Ovary (tissue), 3 donors: ENCODE measurements at regions not wholly inside any gene's neighbourhood (a gene's known extent, or its start where the extent isn't known, plus 50 kb on each side); places are given as distances from the start of the nearest gene placed in this dataset.

ENCODE experiments used
- EP300 ChIP-seq: sonication (generic); formaldehyde crosslinking; IDR thresholded peaks from one replicate; pipeline ENCODE4 v1.6.1; 2017; ENCODE audit warnings: antibody characterized with exemption
- POLR2A ChIP-seq: fragments of 450-650 bp; IDR thresholded peaks from one replicate; pipeline ENCODE4 v1.6.1; 2017; ENCODE audit warnings: antibody characterized with exemption, mild to moderate bottlenecking, moderate library complexity
- TF ChIP-seq, protein P1 (sequence below), 3 donors: fragments of 450-650 bp in 2 of 3; fragments of 200-600 bp in 1 of 3; IDR thresholded peaks; one replicate each; pipeline versions ENCODE4 v1.5.1 to v1.8.0; 2016 to 2022; ENCODE audit warnings: antibody characterized with exemption in 3 of 3, mild to moderate bottlenecking in 1 of 3
- donor health status: DM: no; HTN: no; CAD: no.

DNA sequence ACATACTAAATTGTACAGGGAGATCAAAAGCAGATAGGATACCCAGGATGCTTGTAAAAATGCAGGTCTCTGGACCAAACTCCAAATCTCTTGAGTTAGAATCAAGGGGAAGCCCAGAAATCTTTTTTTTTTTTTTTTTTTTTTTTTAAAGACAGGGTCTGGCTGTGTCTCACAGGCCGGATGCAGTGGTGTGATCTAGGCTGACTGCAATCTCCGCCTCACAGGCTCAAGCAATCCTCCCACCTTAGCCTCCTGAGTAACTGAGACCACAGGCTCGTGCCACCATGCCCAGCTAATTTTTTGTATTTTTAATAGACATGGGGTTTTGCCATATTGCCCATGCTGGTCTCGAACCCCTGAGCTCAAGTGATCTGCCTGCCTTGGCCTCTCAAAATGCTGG, 373.5 kb downstream of the SHQ1 start:
- TF ChIP-seq, protein P1, sequence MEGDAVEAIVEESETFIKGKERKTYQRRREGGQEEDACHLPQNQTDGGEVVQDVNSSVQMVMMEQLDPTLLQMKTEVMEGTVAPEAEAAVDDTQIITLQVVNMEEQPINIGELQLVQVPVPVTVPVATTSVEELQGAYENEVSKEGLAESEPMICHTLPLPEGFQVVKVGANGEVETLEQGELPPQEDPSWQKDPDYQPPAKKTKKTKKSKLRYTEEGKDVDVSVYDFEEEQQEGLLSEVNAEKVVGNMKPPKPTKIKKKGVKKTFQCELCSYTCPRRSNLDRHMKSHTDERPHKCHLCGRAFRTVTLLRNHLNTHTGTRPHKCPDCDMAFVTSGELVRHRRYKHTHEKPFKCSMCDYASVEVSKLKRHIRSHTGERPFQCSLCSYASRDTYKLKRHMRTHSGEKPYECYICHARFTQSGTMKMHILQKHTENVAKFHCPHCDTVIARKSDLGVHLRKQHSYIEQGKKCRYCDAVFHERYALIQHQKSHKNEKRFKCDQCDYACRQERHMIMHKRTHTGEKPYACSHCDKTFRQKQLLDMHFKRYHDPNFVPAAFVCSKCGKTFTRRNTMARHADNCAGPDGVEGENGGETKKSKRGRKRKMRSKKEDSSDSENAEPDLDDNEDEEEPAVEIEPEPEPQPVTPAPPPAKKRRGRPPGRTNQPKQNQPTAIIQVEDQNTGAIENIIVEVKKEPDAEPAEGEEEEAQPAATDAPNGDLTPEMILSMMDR (IDR thresholded peaks at IDR 0.05) = no peak
- TF ChIP-seq POLR2A (no peak), EP300 (no peak)
